Stimulated activated CD4-positive, alpha-beta T cell treated with anti-CD3 and anti-CD28 coated beads, Interleukin-1b, Interleukin-23, amount 100 ng/mL, for 24 hours (primary cell): ENCODE measurements at regions not wholly inside any gene's neighbourhood (a gene's known extent, or its start where the extent isn't known, plus 50 kb on each side); places are given as distances from the start of the nearest gene placed in this dataset.
"Not testable (repeated sequence)": the region's sequence is repeated elsewhere in the genome, so short reads cannot be mapped to it uniquely, and the experiment has no call there.

Source experiments
- DNase-seq, 4 experiments: peaks; one replicate each; pipeline ENCODE4 v3.0.0-alpha.2; 2020; ENCODE audit warnings: low read depth in 4 of 4, low spot score in 1 of 4

DNA sequence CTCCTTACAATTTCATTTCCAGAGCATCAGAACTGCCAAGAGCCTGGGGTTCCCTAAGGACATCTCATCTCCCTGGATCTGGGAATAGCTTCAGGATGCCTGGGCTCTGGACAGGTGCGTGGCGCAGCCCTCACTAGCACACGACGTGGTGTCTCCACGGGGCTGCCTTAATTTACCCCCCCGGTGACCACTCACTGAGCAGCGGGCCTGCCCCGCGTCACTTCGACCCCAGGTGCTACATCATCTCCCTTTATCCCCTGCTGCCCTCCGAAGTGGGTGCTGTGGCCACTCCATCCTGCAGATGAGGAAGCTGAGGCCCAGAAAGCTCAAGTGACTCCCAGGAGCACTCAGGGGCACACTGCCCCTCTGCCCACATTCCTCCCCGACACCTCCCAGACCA lies 177.8 kb upstream of the SFSWAP start:
- DNase-seq, result no peak

DNA sequence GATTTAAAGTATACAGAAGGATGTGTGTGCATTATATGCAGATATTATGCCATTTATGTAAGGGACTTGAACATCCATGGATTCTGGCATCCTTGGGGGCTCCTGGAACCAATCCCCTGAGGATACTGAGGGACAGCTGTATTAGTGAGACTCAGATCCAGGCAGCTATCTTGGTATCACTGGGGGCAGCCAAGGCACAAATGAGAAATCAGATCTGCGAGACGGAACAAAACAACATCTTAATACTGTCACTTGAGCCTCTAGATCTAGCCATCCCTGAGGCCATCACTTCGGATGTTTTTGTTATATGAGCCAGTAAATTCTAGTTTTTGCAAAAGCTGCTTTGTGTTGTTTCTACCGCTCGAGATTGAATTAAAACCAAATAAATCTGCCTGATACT lies 175.1 kb upstream of the SFSWAP start:
- no peak for DNase-seq

DNA sequence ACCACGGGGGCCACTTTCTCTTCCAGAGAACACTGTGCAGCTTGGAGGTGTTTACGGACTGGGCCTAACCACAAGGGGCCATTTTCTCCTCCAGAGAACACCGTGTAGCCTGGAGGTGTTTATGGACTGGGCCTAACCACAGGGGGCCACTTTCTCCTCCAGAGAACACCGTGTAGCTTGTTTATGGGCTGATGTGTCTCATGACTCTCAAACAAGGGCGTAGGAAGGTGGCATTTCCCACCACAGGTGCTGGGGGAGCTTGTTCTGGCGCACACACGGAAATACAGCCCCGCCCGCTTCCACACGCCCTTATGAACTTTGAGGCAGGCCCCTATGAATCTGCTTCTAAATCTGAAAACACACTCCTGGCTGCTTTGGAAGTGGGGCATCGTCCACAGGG lies 174.6 kb upstream of the SFSWAP start:
- peak in 2 of 4 experiments; percentile 7 to 10 for DNase-seq

GRCh38 chr12:131536766-131537165 lies 174.1 kb upstream of the SFSWAP start:
- DNase-seq, result no peak

DNA sequence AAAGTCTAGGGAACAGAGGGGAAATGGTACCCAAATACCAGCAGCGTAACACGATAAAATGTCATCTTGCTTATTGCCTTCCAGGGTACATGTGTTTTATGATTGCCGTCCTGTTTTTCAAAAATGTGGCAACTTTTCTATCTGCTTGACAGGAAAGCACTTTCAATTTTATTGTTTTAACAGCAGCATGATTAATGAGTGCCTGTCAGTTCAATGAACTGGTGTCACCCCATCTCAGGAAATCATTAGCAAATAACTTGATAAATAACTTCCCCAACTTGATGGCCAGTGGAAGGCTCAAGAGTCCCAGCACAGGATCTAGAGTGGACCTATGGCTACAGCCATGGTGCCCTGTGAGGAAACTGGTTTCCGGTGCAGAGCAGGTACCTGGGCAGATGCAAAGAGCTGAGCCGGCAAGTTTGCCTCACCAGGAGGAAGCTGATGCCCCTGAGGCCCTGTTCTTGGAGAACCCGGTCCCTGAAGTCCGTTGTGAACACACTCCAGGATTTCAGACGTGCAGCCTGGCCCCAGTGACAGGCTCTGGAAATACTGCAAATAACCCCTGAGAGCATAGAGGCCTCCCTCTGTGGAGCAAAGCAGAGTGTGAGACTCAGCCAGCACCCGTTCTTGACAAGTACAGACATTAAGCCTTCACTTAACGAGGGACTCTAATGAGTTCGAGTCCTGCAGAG lies 173.5 kb upstream of the SFSWAP start:
- DNase-seq, result no peak

- no peak for DNase-seq
Measured at GRCh38 chr12:131539381-131539780, 171.5 kb upstream of the SFSWAP start.

DNA sequence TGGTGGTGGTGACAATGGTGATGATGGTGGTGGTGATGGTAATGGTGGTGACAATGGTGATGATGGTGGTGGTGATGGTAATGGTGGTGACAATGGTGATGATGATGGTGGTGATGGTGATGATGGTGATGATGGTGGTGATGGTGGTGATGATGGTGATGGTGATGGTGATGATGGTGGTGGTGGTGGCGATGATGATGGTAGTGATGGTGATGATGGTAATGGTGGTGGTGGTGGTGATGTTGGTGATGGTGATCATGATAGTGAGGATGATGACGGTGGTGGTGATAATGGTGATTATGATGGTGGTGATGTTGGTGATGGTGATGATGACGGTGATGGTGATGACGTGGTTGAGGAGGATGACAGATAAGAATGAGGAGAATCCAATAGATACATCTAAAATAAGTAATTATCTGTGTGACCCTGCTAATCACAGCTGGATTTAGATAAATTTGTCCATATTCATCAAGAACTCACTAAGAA lies 170.7 kb upstream of the SFSWAP start:
- no peak for DNase-seq

DNA sequence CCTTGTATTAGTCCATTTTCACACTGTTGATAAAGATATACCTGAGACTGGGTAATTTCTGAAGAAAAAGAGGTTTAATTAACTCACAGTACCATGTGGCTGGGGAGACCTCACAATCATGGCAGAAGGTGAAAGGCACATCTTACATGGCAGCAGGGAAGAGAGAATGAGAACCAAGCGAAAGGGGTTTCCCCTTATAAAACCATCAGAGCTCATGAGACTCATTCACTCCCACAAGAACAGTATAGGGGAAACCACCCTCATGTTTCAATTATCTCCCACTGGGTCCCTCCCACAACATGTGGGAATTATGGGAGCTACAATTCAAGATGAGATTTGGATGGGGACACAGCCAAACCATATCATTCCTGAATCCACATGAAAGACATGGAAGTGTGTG lies 169.4 kb upstream of the SFSWAP start:
- not testable (repeated sequence) for DNase-seq

DNA sequence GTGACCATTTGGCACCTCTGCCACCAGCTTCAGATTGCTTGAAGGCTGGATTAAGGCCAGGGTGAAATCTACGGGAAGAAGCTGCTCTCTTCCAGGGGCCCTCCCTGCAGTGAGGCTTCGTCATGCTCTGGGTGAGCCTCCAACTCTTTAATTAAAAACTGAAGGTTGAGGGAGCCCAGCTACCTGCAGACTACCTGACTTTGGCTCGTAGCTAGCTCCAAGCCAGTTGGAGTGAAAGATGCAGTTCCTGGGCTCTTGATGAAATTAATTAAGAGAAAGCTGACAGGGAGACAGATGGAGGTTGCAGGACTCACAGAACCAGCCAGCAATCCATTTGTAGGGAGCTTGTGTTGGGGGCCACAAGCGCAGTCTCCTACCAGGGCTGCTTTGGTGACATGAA lies 168.5 kb upstream of the SFSWAP start:
- no peak for DNase-seq

DNA sequence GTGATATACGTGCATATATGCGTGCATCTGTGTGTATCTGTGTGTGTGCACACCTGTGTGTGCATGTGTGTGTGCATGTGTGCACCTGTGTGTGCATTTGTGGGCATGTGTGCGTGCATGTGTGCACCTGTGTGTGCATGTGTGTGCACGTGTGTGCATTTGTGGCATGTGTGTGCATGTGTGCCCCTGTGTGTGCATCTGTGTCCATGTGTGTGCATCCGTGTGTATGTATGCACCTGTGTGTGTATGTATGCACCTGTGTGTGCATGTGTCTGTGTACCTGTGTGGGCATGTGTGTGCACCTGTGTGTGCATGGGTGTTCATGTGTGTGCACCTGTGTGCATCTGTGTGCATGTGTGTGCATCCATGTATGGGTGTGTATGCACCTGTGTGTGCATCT lies 167.8 kb upstream of the SFSWAP start:
- DNase-seq, result no peak

GRCh38 chr12:131547555-131547954 lies 163.3 kb upstream of the SFSWAP start:
- no peak for DNase-seq

GRCh38 chr12:131550121-131550520 lies 160.8 kb upstream of the SFSWAP start:
- no peak for DNase-seq

DNA sequence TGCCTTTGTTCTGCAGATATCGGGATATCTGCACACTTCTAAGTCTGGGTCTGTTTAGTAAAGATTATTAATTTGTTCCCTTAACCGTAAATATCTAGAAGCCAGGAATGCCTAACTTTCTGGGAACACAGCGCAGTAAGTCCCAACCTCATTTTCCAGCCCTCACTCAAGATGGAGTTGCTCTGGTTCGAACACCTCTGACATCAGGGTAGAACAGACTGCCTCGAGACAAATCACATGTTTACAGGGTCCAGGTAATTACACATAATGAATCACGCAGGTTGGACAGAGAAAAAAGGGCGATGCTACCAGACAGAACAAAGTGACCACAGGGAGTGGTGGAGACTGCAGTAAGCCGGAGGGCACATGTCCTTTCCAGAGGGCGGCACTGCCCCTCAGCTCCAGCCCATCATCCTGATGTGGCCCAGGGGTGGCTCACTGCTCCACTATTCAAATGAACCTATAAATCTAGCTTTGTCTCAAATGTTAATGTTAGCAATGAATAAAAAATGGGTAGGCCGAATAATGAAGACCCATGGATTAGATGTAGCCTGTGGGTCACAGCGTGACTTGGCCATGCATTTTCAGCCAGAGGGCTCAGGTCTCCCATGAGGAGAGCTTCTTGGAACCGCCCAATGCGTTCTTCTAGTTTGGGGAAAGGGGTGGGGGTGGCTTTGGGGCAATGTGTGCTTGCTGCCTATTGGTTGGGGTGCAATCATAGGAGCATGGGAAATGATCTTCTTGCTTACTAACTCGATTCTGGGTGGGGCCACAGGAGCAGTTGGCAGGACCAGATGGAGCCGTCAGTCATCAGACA lies 159.0 kb upstream of the SFSWAP start:
- DNase-seq, result no peak

- no peak for DNase-seq
Measured at GRCh38 chr12:131552492-131552863, 158.4 kb upstream of the SFSWAP start.

DNA sequence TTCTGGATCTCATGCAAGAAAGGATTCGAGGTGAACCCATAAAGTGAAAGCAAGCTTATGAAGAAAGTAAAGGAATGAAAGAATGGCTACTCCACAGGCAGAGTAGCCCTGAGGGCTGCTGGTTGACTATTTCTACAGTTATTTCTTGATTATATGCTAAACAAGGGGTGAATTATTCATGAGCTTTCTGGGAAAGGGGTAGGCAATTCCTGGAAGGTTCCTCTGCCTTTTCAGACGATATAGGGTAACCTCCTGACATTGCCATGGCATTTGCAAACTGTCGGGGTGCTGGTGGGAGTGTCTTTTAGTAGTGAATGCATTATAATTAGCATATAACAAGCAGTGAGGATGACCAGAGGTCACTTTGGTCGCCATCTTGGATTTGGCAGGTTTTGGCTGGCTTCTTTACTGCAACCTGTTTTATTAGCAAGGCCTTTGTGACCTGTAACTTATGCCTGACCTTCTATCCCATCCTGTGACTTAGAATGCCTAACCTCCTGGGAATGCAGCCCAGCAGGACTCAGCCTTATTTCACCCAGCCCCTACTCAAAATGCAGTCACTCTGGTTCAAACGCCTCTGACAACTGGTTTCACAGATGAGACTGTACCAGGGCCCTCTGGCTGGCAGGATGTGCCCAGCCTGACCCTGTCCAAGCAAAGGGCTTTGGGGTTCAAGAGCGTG lies 157.7 kb upstream of the SFSWAP start:
- no peak for DNase-seq

- DNase-seq, result no peak
Measured at GRCh38 chr12:131555197-131555846, 155.6 kb upstream of the SFSWAP start.

DNA sequence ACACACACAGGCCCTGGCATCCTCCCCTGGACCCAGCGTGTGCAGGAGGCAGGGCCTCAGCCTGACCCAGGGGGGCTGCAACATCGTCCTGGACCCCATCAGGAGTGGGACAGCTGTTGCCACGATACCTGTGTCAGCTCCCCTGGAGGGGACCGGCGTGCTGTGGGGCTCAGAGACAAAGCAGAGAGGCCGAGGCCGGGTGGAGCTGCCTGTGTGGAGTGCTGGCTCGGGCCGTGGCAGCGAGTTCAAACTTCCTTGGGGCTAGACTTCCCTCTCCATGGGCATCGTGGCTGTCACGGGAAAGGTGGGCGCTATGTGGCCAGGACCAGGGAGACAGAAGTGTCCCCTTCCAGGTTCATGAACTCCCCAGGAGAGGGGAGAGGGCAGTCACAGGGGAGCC lies 155.0 kb upstream of the SFSWAP start:
- DNase-seq, result no peak

DNA sequence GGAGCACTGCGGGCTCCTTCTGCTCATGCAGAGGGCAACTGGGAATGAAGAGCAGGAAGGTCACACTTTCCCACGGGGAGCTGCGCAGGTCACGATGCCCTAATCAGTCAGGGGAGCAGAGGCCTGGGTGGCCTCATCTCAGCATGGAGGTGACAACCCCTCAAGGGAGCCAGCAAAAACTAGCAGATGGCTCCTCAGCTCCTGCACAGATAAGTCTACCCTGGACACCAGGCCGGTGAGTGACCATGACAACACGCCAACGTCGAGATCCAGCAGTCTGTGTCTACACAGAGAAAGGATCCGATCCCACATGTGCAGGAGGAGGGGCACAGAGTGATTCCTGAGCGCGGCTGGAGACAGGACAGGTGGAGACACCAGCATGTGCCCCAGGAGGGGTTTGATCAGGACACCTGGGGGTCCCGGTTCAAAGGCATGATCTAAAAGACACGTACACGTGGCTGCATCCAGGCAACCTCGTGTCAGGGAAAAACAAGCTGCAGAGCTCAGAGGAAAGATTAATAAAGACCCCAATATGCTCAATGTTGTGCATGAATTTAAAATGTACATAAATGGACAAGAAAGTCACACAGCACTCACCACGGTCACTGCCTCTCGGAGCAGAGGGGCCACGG lies 153.7 kb upstream of the SFSWAP start:
- DNase-seq, result no peak

DNA sequence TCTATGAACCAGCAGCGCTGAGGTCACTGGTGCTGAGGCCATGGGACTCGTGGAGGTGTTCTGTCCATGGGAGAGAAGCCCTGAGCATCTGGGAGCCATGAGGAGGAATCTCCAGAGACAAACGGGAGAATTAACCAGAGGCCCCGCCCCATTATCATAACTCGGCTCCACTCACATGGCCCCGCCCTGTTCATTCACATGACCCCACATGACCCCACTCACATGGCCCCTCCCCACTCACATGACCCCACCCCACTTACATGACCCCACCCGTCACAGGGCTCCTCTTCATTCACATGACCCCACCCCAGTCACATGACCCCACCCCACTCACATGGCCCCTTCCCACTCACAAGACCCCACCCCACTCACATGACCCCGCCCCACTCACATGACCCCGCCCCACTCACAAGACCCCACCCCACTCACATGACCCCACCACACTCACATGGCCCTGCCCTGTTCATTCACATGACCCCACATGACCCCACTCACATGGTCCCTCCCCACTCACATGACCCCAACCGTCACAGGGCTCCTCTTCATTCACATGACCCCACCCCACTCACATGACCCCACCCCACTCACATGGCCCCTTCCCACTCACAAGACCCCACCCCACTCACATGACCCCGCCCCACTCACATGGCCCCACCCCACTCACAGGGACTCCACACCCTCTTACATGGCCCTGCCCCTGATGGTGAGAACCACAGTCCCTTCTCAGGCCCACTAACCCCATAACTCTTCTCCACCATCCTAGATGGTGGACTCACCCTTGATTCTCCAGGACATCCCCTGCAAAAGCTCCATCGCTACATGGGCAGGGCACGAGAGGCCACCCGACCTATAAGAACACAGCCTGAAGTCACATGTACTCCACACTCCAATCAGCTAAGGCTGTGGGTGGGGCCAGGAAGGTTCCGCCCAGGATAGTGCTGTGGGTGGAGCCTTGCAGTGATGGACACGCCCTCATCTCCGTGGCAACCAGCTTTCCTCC lies 151.1 kb upstream of the SFSWAP start:
- no peak for DNase-seq

GRCh38 chr12:131561051-131561450 lies 149.8 kb upstream of the SFSWAP start:
- no peak for DNase-seq
